SK-N-SH treated with all-trans-retinoic acid at 6 μM for 48 hours (cell line): ENCODE measurements at regions not wholly inside any gene's neighbourhood (a gene's known extent, or its start where the extent isn't known, plus 50 kb on each side); places are given as distances from the start of the nearest gene placed in this dataset.

Experiments
- ATAC-seq: fragments of 200-7000 bp; cut with Tn5 transposase; 3 replicates; pipeline ENCODE4 v1.9.1; 2020; ENCODE audit warnings: mild to moderate bottlenecking, moderate library complexity
- ARNTL ChIP-seq: fragments of 450-650 bp; formaldehyde crosslinking; IDR thresholded peaks from 2 replicates; pipeline ENCODE4 v1.5.0; 2020; ENCODE audit warnings: low read depth, mild to moderate bottlenecking, moderate library complexity, borderline replicate concordance
- BACH2 ChIP-seq: fragments of 250-450 bp; sonication (Bioruptor Pico); IDR thresholded peaks from 2 replicates; pipeline ENCODE4 v1.9.0; 2021; ENCODE audit warnings: mild to moderate bottlenecking, borderline replicate concordance
- CSDC2 ChIP-seq: fragments of 250-450 bp; sonication (Bioruptor Pico); IDR thresholded peaks from 2 replicates; pipeline ENCODE4 v1.5.0; 2020; ENCODE audit warnings: mild to moderate bottlenecking, moderate library complexity
- ESRRG ChIP-seq: fragments of 250-450 bp; sonication (Bioruptor Pico); IDR thresholded peaks from 2 replicates; pipeline ENCODE4 v1.6.1; 2021; ENCODE audit warnings: mild to moderate bottlenecking
- GLIS3 ChIP-seq: fragments of 250-450 bp; sonication (Bioruptor Pico); IDR thresholded peaks from 2 replicates; pipeline ENCODE4 v1.5.0; 2020; ENCODE audit warnings: mild to moderate bottlenecking, moderate library complexity
- ISL1 ChIP-seq: fragments of 250-450 bp; sonication (Bioruptor Pico); IDR thresholded peaks from 2 replicates; pipeline ENCODE4 v2.1.2; 2022; ENCODE audit warnings: mild to moderate bottlenecking, moderate library complexity
- OSR1 ChIP-seq: fragments of 250-450 bp; sonication (Bioruptor Pico); IDR thresholded peaks from 2 replicates; pipeline ENCODE4 v1.8.0; 2022; ENCODE audit warnings: moderate library complexity, mild to moderate bottlenecking, inconsistent platforms
- PPARA ChIP-seq: fragments of 250-450 bp; sonication (Bioruptor Pico); IDR thresholded peaks from 2 replicates; pipeline ENCODE4 v1.5.0; 2020; ENCODE audit warnings: mild to moderate bottlenecking, borderline replicate concordance
- RARB ChIP-seq: fragments of 250-450 bp; sonication (Bioruptor Pico); IDR thresholded peaks from 2 replicates; pipeline ENCODE4 v1.8.0; 2021; ENCODE audit warnings: mild to moderate bottlenecking, moderate library complexity
- SNAI2 ChIP-seq: fragments of 250-450 bp; sonication (Bioruptor Pico); IDR thresholded peaks from 2 replicates; pipeline ENCODE4 v1.5.0; 2020; ENCODE audit warnings: mild to moderate bottlenecking, moderate library complexity
- TCF4 ChIP-seq: fragments of 250-450 bp; sonication (Bioruptor Pico); IDR thresholded peaks from 2 replicates; pipeline ENCODE4 v1.8.0; 2021; ENCODE audit warnings: mild to moderate bottlenecking, moderate library complexity, borderline replicate concordance
- TOX ChIP-seq: fragments of 250-450 bp; sonication (Bioruptor Pico); IDR thresholded peaks from 2 replicates; pipeline ENCODE4 v1.8.0; 2021; ENCODE audit warnings: mild to moderate bottlenecking, moderate library complexity, borderline replicate concordance
- ZC3H10 ChIP-seq: fragments of 250-450 bp; sonication (Bioruptor Pico); IDR thresholded peaks from 2 replicates; pipeline ENCODE4 v1.5.1; 2021; ENCODE audit warnings: mild to moderate bottlenecking, moderate library complexity
- ZFP3 ChIP-seq: fragments of 250-450 bp; sonication (Bioruptor Pico); IDR thresholded peaks from 2 replicates; pipeline ENCODE4 v1.5.0; 2020; ENCODE audit warnings: mild to moderate bottlenecking, moderate library complexity
- ZFP30 ChIP-seq: fragments of 450-650 bp; formaldehyde crosslinking; IDR thresholded peaks from 2 replicates; pipeline ENCODE4 v1.5.0; 2022; ENCODE audit warnings: mild to moderate bottlenecking, moderate library complexity
- ZNF565 ChIP-seq: fragments of 450-650 bp; formaldehyde crosslinking; conservative IDR thresholded peaks from 2 replicates; pipeline ENCODE4 v1.5.0; 2020; ENCODE audit warnings: low read depth, mild to moderate bottlenecking, moderate library complexity
- ZNF70 ChIP-seq: fragments of 450-650 bp; formaldehyde crosslinking; IDR thresholded peaks from 2 replicates; pipeline ENCODE4 v1.5.0; 2020; ENCODE audit warnings: mild to moderate bottlenecking, moderate library complexity
- TF ChIP-seq, protein P1 (sequence below): fragments of 250-450 bp; sonication (Bioruptor Pico); IDR thresholded peaks from 2 replicates; pipeline ENCODE4 v1.8.0; 2020; ENCODE audit warnings: mild to moderate bottlenecking, moderate library complexity, borderline replicate concordance
- TF ChIP-seq, protein P2 (sequence below): fragments of 250-450 bp; sonication (Bioruptor Pico); IDR thresholded peaks from 2 replicates; pipeline ENCODE4 v1.5.1; 2021; ENCODE audit warnings: mild to moderate bottlenecking, moderate library complexity
- TF ChIP-seq, protein P3 (sequence below): fragments of 250-450 bp; sonication (Bioruptor Pico); IDR thresholded peaks from 2 replicates; pipeline ENCODE4 v1.5.0; 2020; ENCODE audit warnings: mild to moderate bottlenecking, moderate library complexity
- TF ChIP-seq, protein P4 (sequence below): fragments of 250-450 bp; sonication (Bioruptor Pico); IDR thresholded peaks from 2 replicates; pipeline ENCODE4 v1.8.0; 2021; ENCODE audit warnings: low read depth, mild to moderate bottlenecking, moderate library complexity, borderline replicate concordance
- TF ChIP-seq, protein P5 (sequence below): fragments of 250-450 bp; sonication (Bioruptor Pico); IDR thresholded peaks from 2 replicates; pipeline ENCODE4 v1.5.1; 2020; ENCODE audit warnings: low read depth, mild to moderate bottlenecking, moderate library complexity

DNA sequence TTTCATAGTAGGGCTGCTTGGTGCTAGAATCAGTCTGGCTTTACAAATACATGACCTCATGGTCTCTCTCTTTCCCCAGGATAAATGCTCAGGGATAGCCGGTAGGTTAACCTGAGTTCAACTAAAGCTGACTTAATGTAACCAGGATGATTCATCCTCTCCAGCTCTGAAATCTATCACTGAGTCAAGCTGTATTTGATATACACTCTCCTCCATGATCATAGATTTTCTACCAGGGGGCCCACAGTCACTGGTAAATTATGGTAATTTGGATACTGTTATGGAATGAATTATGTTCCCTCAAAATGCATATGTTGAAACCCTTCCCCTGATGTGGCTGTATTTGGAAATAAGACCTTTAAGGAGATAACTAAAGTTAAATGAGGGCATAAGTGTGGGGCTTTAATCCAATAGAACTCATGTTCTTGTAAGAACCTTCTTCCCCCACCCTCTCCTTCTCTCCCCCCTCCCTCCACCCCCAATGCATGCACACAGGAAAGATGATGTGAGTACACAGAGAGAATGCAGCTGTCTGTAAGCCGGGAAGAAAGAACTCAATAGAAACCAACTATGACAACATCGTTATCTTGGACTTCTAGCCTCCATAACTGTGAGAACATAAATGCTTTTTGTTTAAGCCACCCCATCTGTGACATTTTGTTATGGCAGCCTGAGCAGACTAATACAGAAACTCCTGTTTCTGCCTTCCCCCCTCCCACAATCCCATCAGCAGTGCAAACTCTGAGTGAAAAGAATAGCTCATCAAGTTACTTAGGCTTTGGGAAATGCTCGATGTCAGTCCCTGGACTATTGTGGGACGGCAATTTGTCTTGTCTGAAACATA lies 134.9 kb upstream of the KYNU start:
- ATAC-seq: no peak

DNA sequence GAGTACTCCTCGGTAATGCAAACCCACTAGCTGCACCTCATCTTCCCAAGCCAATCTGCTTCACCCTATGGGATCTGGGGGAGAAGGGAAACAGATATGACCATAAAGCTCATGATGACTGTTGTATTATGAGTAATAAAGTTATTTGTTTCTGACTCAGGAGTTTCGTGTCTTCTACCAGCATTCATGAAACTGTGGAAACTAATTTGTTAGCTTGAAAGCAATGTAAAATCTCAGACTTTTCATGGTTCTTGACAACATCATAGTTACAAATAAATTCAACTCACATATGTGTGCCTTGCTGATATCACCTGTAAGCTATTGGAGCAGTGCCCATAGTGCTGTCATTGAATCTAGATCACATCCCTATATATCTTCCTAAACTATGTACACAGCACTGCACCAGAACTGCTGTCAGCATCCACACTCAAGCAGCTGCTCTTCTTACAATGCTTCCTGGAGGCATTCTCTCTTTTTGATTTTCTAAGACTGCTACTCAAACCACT lies 135.6 kb upstream of the KYNU start:
- ATAC-seq: no peak
- TF ChIP-seq BACH2 (CRISPR knock-in tag) (no peak), ISL1 (no peak), ZNF565 (CRISPR knock-in tag) (no peak), ZC3H10 (CRISPR knock-in tag) (no peak), PPARA (CRISPR knock-in tag) (no peak), OSR1 (CRISPR knock-in tag) (no peak), ZNF70 (CRISPR knock-in tag) (no peak), ARNTL (CRISPR knock-in tag) (no peak), RARB (CRISPR knock-in tag) (no peak), CSDC2 (CRISPR knock-in tag) (no peak)
- TF ChIP-seq, protein P1, sequence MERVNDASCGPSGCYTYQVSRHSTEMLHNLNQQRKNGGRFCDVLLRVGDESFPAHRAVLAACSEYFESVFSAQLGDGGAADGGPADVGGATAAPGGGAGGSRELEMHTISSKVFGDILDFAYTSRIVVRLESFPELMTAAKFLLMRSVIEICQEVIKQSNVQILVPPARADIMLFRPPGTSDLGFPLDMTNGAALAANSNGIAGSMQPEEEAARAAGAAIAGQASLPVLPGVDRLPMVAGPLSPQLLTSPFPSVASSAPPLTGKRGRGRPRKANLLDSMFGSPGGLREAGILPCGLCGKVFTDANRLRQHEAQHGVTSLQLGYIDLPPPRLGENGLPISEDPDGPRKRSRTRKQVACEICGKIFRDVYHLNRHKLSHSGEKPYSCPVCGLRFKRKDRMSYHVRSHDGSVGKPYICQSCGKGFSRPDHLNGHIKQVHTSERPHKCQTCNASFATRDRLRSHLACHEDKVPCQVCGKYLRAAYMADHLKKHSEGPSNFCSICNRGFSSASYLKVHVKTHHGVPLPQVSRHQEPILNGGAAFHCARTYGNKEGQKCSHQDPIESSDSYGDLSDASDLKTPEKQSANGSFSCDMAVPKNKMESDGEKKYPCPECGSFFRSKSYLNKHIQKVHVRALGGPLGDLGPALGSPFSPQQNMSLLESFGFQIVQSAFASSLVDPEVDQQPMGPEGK: no peak

More for the DNA sequence above, 134.9 kb upstream of the KYNU start:
- TF ChIP-seq ZNF70 (CRISPR knock-in tag) (no peak), ISL1 (no peak), CSDC2 (CRISPR knock-in tag) (no peak), GLIS3 (CRISPR knock-in tag) (no peak), RARB (CRISPR knock-in tag) (no peak), ESRRG (no peak), TOX (CRISPR knock-in tag) (no peak), SNAI2 (no peak), ZC3H10 (CRISPR knock-in tag) (no peak), ZNF565 (CRISPR knock-in tag) (no peak), PPARA (CRISPR knock-in tag) (no peak)
- TF ChIP-seq, protein P2, sequence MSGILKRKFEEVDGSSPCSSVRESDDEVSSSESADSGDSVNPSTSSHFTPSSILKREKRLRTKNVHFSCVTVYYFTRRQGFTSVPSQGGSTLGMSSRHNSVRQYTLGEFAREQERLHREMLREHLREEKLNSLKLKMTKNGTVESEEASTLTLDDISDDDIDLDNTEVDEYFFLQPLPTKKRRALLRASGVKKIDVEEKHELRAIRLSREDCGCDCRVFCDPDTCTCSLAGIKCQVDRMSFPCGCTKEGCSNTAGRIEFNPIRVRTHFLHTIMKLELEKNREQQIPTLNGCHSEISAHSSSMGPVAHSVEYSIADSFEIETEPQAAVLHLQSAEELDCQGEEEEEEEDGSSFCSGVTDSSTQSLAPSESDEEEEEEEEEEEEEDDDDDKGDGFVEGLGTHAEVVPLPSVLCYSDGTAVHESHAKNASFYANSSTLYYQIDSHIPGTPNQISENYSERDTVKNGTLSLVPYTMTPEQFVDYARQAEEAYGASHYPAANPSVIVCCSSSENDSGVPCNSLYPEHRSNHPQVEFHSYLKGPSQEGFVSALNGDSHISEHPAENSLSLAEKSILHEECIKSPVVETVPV: no peak
- TF ChIP-seq, protein P1: no peak
- TF ChIP-seq, protein P3, sequence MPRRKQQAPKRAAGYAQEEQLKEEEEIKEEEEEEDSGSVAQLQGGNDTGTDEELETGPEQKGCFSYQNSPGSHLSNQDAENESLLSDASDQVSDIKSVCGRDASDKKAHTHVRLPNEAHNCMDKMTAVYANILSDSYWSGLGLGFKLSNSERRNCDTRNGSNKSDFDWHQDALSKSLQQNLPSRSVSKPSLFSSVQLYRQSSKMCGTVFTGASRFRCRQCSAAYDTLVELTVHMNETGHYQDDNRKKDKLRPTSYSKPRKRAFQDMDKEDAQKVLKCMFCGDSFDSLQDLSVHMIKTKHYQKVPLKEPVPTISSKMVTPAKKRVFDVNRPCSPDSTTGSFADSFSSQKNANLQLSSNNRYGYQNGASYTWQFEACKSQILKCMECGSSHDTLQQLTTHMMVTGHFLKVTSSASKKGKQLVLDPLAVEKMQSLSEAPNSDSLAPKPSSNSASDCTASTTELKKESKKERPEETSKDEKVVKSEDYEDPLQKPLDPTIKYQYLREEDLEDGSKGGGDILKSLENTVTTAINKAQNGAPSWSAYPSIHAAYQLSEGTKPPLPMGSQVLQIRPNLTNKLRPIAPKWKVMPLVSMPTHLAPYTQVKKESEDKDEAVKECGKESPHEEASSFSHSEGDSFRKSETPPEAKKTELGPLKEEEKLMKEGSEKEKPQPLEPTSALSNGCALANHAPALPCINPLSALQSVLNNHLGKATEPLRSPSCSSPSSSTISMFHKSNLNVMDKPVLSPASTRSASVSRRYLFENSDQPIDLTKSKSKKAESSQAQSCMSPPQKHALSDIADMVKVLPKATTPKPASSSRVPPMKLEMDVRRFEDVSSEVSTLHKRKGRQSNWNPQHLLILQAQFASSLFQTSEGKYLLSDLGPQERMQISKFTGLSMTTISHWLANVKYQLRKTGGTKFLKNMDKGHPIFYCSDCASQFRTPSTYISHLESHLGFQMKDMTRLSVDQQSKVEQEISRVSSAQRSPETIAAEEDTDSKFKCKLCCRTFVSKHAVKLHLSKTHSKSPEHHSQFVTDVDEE (CRISPR knock-in tag): no peak
- TF ChIP-seq, protein P4, sequence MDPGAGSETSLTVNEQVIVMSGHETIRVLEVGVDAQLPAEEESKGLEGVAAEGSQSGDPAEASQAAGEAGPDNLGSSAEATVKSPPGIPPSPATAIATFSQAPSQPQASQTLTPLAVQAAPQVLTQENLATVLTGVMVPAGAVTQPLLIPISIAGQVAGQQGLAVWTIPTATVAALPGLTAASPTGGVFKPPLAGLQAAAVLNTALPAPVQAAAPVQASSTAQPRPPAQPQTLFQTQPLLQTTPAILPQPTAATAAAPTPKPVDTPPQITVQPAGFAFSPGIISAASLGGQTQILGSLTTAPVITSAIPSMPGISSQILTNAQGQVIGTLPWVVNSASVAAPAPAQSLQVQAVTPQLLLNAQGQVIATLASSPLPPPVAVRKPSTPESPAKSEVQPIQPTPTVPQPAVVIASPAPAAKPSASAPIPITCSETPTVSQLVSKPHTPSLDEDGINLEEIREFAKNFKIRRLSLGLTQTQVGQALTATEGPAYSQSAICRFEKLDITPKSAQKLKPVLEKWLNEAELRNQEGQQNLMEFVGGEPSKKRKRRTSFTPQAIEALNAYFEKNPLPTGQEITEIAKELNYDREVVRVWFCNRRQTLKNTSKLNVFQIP (CRISPR knock-in tag): no peak
- TF ChIP-seq, all 23 proteins: peak for 0

DNA sequence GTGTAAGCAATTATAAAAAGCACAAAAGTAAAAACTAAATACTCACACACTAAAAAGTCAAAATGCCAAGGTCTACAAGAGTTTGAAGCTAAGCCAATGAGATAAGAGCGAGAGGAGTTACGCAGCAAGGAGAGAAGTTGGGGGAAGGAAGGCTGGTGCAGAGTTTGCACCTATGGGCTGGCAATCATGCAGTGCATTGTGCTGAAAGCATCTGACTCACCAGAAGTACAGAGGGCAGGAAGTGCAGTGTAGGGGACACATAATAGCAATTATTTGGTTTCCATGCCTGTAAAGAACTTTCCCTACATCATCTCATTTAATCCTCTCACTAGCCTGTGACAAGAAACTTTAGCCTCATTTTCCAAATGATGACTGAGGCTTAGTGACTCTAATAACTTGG lies 142.7 kb upstream of the KYNU start:
- no peak for ATAC-seq
- TF ChIP-seq, protein P2: no peak
- TF ChIP-seq ZNF565 (CRISPR knock-in tag): no peak
- no peak for TF ChIP-seq TCF4 (CRISPR knock-in tag)
- TF ChIP-seq, protein P1: no peak
- TF ChIP-seq ZFP3 (CRISPR knock-in tag): no peak
- TF ChIP-seq CSDC2 (CRISPR knock-in tag): no peak
- no peak for TF ChIP-seq ZFP30 (CRISPR knock-in tag)
- no peak for TF ChIP-seq ISL1
- TF ChIP-seq, protein P5, sequence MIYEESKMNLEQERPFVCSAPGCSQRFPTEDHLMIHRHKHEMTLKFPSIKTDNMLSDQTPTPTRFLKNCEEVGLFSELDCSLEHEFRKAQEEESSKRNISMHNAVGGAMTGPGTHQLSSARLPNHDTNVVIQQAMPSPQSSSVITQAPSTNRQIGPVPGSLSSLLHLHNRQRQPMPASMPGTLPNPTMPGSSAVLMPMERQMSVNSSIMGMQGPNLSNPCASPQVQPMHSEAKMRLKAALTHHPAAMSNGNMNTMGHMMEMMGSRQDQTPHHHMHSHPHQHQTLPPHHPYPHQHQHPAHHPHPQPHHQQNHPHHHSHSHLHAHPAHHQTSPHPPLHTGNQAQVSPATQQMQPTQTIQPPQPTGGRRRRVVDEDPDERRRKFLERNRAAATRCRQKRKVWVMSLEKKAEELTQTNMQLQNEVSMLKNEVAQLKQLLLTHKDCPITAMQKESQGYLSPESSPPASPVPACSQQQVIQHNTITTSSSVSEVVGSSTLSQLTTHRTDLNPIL (CRISPR knock-in tag): no peak
